ENCODE measurements at regions not wholly inside any gene's neighbourhood (a gene's known extent, or its start where the extent isn't known, plus 50 kb on each side); places are given as distances from the start of the nearest gene placed in this dataset.

DNA sequence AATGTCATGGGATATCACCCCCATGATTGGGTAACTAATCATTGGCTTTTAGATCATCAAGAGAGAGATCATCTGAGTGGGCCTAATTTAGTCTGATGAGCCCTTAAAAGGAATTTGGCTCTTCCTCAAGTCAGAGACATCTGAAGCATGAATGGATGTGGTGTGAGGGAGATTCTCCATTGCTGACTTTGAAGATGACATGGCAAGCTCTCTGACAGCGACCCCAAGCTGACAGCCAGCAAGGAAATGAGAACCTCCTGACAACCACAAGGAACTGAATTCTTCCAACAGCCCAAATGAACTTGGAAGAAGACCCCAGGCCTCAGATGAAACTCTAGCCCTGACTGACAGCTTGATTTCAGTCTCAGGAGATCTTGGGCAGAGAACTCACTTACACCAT, 108.4 kb upstream of the SPATA12 start:
- intact Hi-C loops (cut with micrococcal nuclease): no loop called here
- Histone ChIP-seq H3K79me2 (ENCODE audit: insufficient read depth, low read length) (no peaks in the 10 kb centered on the region), H3K9ac (ENCODE audit: low read length) (no peak overlapping the region), H3K36me3 (ENCODE audit: control insufficient read depth in 1 of 2, insufficient read depth in 2 of 2, low read length in 2 of 2) (no peaks in the 10 kb centered on the region), H4K20me1 (ENCODE audit: insufficient read depth) (no peaks in the 10 kb centered on the region), H3K4me1 (ENCODE audit: control insufficient read depth in 1 of 2, insufficient read depth in 2 of 2, low read length in 2 of 2) (no peaks in the 10 kb centered on the region), H2AFZ (ENCODE audit: low read depth, low read length, poor library complexity, severe bottlenecking) (no peak overlapping the region), H3K4me2 (ENCODE audit: low read length) (no peak overlapping the region), H3K9me2 (ENCODE audit: insufficient read depth) (no peaks in the 10 kb centered on the region), H3K4me3 (replicated peaks in 1 of 2; ENCODE audit: low read depth in 1 of 2, low read length in 2 of 2) (no peak overlapping the region), H3K27me3 (ENCODE audit: insufficient read depth, low read length) (no peaks in the 10 kb centered on the region), H3K27ac (ENCODE audit: low read depth, low read length) (no peak overlapping the region), H3K9me3 (ENCODE audit: control insufficient read depth in 1 of 2, insufficient read depth in 1 of 2, low read depth in 1 of 2, low read length in 2 of 2) (no peaks in the 10 kb centered on the region)
- CTCF ChIA-PET: no interaction called here
- POLR2A ChIA-PET: no interaction called here
- RAD21 ChIA-PET (ENCODE audit: low non-redundant PET in 1 of 2, low total read pairs in 2 of 2, uncharacterized antibody in 2 of 2, unreplicated experiment in 2 of 2): no interaction called here
- ATAC-seq: no peak
- TF ChIP-seq EZH2 (IDR thresholded peaks at IDR 0.05) (no peak), SP1 (IDR thresholded peaks at IDR 0.05; ENCODE audit: low read depth) (no peak), JUND (IDR thresholded peaks at IDR 0.05) (no peak), ZFX (IDR thresholded peaks at IDR 0.05) (no peak), RAD21 (IDR thresholded peaks at IDR 0.05; ENCODE audit: low read depth) (no peak), POLR2A (IDR thresholded peaks at IDR 0.05; ENCODE audit: borderline replicate concordance, extremely low read depth, insufficient read depth, insufficient read length) (no peak), EGR1 (IDR thresholded peaks at IDR 0.05; ENCODE audit: low read depth) (no peak), ZNF274 (IDR thresholded peaks at IDR 0.05; ENCODE audit: low read depth, low read length) (no peak), YY1 (IDR thresholded peaks at IDR 0.05; ENCODE audit: extremely low read depth, insufficient replicate concordance, low read depth, low read length) (no peak), CEBPB (IDR thresholded peaks at IDR 0.05; ENCODE audit: low read depth) (no peak), POLR2AphosphoS5 (IDR thresholded peaks at IDR 0.05; ENCODE audit: low read depth, low read length) (no peak), CBX3 (IDR thresholded peaks at IDR 0.05; ENCODE audit: low read depth) (no peak), TCF7L2 (IDR thresholded peaks at IDR 0.05; ENCODE audit: borderline replicate concordance, extremely low read depth, insufficient read depth, insufficient read length) (no peak), SIN3A (IDR thresholded peaks at IDR 0.05; ENCODE audit: low read depth) (no peak)
- TF ChIP-seq, protein P1, sequence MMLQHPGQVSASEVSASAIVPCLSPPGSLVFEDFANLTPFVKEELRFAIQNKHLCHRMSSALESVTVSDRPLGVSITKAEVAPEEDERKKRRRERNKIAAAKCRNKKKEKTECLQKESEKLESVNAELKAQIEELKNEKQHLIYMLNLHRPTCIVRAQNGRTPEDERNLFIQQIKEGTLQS (IDR thresholded peaks at IDR 0.05): no peak
- TF ChIP-seq, protein P2, sequence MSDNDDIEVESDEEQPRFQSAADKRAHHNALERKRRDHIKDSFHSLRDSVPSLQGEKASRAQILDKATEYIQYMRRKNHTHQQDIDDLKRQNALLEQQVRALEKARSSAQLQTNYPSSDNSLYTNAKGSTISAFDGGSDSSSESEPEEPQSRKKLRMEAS (IDR thresholded peaks at IDR 0.05): no peak
- TF ChIP-seq, protein P3, sequence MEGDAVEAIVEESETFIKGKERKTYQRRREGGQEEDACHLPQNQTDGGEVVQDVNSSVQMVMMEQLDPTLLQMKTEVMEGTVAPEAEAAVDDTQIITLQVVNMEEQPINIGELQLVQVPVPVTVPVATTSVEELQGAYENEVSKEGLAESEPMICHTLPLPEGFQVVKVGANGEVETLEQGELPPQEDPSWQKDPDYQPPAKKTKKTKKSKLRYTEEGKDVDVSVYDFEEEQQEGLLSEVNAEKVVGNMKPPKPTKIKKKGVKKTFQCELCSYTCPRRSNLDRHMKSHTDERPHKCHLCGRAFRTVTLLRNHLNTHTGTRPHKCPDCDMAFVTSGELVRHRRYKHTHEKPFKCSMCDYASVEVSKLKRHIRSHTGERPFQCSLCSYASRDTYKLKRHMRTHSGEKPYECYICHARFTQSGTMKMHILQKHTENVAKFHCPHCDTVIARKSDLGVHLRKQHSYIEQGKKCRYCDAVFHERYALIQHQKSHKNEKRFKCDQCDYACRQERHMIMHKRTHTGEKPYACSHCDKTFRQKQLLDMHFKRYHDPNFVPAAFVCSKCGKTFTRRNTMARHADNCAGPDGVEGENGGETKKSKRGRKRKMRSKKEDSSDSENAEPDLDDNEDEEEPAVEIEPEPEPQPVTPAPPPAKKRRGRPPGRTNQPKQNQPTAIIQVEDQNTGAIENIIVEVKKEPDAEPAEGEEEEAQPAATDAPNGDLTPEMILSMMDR (IDR thresholded peaks at IDR 0.05 in 2 of 3, conservative IDR thresholded peaks at IDR 0.05 in 1 of 3; ENCODE audit: borderline replicate concordance in 1 of 3, insufficient read depth in 1 of 3, low read depth in 2 of 3, low read length in 2 of 3): no peak
- TF ChIP-seq, protein P4, sequence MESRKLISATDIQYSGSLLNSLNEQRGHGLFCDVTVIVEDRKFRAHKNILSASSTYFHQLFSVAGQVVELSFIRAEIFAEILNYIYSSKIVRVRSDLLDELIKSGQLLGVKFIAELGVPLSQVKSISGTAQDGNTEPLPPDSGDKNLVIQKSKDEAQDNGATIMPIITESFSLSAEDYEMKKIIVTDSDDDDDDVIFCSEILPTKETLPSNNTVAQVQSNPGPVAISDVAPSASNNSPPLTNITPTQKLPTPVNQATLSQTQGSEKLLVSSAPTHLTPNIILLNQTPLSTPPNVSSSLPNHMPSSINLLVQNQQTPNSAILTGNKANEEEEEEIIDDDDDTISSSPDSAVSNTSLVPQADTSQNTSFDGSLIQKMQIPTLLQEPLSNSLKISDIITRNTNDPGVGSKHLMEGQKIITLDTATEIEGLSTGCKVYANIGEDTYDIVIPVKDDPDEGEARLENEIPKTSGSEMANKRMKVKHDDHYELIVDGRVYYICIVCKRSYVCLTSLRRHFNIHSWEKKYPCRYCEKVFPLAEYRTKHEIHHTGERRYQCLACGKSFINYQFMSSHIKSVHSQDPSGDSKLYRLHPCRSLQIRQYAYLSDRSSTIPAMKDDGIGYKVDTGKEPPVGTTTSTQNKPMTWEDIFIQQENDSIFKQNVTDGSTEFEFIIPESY (IDR thresholded peaks at IDR 0.05; ENCODE audit: extremely low read depth, insufficient replicate concordance, low read length): no peak
- TF ChIP-seq, protein P5, sequence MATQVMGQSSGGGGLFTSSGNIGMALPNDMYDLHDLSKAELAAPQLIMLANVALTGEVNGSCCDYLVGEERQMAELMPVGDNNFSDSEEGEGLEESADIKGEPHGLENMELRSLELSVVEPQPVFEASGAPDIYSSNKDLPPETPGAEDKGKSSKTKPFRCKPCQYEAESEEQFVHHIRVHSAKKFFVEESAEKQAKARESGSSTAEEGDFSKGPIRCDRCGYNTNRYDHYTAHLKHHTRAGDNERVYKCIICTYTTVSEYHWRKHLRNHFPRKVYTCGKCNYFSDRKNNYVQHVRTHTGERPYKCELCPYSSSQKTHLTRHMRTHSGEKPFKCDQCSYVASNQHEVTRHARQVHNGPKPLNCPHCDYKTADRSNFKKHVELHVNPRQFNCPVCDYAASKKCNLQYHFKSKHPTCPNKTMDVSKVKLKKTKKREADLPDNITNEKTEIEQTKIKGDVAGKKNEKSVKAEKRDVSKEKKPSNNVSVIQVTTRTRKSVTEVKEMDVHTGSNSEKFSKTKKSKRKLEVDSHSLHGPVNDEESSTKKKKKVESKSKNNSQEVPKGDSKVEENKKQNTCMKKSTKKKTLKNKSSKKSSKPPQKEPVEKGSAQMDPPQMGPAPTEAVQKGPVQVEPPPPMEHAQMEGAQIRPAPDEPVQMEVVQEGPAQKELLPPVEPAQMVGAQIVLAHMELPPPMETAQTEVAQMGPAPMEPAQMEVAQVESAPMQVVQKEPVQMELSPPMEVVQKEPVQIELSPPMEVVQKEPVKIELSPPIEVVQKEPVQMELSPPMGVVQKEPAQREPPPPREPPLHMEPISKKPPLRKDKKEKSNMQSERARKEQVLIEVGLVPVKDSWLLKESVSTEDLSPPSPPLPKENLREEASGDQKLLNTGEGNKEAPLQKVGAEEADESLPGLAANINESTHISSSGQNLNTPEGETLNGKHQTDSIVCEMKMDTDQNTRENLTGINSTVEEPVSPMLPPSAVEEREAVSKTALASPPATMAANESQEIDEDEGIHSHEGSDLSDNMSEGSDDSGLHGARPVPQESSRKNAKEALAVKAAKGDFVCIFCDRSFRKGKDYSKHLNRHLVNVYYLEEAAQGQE (IDR thresholded peaks at IDR 0.05; ENCODE audit: low read depth): no peak
- BruUV-seq (replicated peaks): no TSS peak
- no peak for DNase-seq (ENCODE audit: low read depth, low spot score)

Data from HCT116 (cell line).